ENCODE measurements at regions not wholly inside any gene's neighbourhood (a gene's known extent, or its start where the extent isn't known, plus 50 kb on each side); places are given as distances from the start of the nearest gene placed in this dataset.

- TF ChIP-seq CTCF (IDR thresholded peaks at IDR 0.05) (no peak), POLR2A (IDR thresholded peaks at IDR 0.05) (no peak)
Measured at GRCh38 chr5:6321078-6321477, 57.3 kb downstream of the MED10 start.

All from adrenal gland (tissue), 5 donors.